MV-4-11 (cell line): ENCODE measurements at regions not wholly inside any gene's neighbourhood (a gene's known extent, or its start where the extent isn't known, plus 50 kb on each side); places are given as distances from the start of the nearest gene placed in this dataset.

Experiments
- DNase-seq: peaks from one replicate; lab custom pipeline; 2025; lab: John Stamatoyannopoulos, UW

DNA sequence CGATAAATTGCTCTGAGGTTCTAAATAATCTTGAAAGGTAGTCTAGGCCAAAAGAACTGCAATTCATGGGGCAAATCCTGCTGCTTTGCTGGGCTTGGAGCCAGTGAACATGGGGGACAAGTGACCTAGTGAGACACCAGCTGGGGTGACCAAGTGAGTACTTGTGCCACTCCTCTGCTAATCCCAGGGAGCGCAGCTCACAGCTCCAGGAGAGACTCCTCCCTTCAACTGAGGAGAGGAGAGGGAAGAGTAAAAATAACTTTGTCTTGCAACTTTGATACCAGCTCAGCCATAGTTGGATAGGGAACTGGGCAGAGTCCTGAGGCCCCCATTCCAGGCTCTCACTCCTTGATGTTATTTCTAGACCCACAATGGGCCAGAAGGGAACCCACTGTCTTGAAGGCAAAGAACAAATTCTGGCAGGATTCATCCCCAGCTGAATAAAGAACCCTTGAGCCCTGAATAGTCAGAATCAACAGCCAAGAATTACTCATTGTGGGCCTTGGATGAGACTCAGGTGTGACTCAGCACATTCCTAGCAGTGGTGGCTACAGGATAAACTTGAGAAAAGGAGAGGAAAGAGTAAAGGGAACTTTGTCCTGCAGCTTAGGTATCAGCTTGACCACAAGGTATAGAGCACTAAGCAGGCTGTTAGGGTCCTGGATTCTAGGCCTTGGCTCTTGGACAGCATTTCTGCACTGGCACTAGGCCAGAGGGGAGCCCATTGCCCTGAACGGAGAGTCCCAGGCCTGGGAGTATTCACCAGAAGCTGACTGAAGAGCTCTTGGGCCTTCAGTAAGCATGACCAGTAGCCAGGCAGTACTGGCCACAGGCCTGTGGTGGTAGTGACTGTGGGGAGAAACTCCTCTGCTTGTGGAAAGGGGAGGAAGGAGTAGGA is 288.3 kb upstream of the CDH18 start:
- DNase-seq, result no peak

- DNase-seq, result no peak
Observed at GRCh38 chr5:20266066-20266465, 278.1 kb upstream of the CDH18 start.

- no peak for DNase-seq
Observed at GRCh38 chr5:20262896-20263295, 274.9 kb upstream of the CDH18 start.

- DNase-seq, result no peak
Observed at GRCh38 chr5:20254748-20255147, 266.7 kb upstream of the CDH18 start.

- no peak for DNase-seq
Observed at GRCh38 chr5:20248118-20248517, 260.1 kb upstream of the CDH18 start.

- no peak for DNase-seq
Observed at GRCh38 chr5:20245432-20245974, 257.5 kb upstream of the CDH18 start.

DNA sequence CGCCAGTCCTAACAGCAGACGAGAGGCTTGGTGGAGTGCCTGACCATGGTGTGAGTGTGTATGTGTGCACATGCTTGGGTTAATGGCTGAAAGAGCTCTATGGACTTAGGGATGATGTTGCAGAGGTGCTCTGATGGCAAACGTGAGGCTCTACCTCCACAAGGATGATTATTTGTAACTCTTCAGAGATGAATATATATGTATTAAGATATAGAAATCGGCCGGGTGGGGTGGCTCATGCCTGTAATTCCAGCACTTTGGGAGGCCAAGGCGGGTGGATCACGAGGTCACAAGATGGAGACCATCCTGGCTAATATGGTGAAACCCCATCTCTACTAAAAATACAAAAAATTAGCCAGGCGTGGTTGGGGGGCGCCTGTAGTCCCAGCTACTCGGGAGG is 253.4 kb upstream of the CDH18 start:
- DNase-seq, result no peak

- DNase-seq, result no peak
Observed at GRCh38 chr5:20231040-20231439, 243.0 kb upstream of the CDH18 start.

GRCh38 chr5:20230010-20230409 is 242.0 kb upstream of the CDH18 start:
- DNase-seq, result no peak

DNA sequence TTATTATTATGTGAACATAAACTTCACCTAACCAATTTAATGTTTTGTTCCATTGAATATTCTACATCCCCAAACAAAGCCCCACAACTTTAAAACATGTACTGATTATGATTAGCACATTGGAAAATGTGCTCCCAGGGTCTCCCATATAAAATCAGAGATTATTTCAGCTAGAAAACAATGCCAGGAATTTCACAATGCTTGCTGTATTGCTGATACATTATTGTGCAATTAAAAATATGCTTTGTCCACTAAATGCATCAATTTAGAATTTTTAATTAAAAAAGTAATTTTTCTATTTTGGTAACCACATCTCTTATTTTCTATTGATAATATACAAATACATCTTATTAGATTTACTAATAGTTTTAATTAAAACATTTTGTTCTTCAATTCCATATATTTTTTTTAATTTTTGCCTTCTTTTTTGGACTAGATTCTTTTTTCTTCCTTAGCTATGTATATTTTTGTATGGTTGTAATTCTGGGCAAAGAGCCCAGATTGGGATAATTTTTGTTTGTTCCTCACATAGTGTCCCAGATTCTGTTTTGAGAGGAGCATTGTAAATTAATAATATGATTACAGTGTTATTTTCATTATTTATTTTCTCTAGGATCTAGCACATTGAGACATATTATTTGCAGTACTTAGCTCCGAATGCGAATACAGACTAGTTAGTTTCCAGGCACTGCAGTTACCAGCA is 241.5 kb upstream of the CDH18 start:
- DNase-seq, result no peak

DNA sequence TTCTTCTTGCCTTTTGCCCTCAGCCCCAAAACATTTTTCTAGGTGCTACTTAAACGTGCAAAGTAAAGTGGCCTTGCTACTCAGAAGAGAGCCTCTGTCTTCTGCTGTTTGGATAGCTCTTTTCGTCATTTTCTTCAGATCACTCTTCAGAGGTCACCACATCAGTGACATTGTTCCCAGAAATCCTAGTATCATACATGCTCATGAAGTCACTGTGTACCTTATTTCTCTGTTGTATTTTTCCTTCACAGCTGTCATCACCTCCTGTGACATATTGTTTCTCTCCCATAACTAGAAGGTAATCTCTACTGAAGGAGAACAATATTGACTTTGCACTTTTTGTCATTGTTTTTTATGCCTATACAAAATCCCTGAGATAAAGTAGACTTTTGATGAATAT is 237.0 kb upstream of the CDH18 start:
- no peak for DNase-seq

GRCh38 chr5:20224046-20224445 is 236.0 kb upstream of the CDH18 start:
- DNase-seq, result no peak

DNA sequence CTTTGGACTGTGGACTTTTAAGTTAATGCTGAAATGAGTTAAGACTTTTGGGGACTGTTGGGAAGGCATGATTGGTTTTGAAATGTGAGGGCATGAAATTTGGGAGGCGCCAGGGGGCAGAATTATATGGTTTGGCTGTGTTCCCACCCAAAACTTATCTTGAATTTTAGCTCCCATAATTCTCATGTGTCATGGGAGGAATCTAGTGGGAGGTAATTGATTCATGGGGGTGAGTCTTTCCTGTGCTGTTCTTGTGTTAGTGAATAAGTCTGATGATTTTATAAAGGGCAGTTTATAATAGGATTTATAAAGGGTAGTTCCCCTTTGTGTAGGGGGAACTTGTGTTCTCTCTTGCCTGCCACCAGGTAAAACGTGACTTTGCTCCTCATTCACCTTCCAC is 235.5 kb upstream of the CDH18 start:
- DNase-seq, result no peak

GRCh38 chr5:20215257-20215656 is 227.3 kb upstream of the CDH18 start:
- no peak for DNase-seq

GRCh38 chr5:20213803-20214202 is 225.8 kb upstream of the CDH18 start:
- DNase-seq, result no peak

GRCh38 chr5:20212701-20213100 is 224.7 kb upstream of the CDH18 start:
- DNase-seq, result no peak

DNA sequence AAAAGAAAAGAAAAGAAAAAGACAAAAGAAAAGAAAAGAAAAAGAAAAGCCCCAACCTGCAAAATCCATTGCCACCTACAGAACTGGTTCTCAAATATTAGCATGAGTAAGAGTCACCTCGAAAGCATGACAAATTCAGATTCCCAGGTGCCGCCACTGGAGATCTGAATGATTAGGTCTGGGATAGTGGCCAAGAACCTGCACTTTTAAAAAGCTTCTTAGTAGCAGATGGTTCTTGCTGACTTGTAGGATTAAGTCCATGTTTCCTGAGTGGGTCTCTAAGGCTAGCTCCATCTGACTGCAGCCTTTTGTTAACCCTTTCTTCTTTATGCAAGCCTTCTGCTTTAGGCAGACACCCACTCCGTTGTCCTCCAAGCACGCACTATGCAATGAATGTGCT is 178.5 kb upstream of the CDH18 start:
- no peak for DNase-seq

DNA sequence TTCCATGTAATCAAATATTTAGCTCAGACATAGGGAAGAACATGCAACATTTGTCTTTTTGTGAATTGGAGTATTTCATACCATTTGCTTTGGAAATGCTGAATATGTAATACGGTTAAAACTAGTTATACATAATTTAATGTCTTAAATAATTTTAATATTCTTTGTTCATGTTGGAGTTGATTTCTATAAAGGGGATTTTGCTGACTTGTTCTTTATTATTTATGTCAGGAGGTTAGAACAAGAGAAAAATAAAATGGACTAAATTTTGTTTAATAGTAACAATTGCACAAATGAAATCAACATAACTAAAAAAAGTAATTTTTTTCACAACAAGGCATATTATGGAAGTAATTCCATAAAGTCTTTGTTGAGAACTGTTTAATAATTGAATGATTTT is 170.0 kb upstream of the CDH18 start:
- no peak for DNase-seq

GRCh38 chr5:20157089-20157488 is 169.1 kb upstream of the CDH18 start:
- DNase-seq, result no peak

GRCh38 chr5:20145240-20145639 is 157.2 kb upstream of the CDH18 start:
- DNase-seq, result no peak

- DNase-seq, result no peak
Observed at GRCh38 chr5:20129501-20129900, 141.5 kb upstream of the CDH18 start.

- no peak for DNase-seq
Observed at GRCh38 chr5:20128343-20128742, 140.3 kb upstream of the CDH18 start.

DNA sequence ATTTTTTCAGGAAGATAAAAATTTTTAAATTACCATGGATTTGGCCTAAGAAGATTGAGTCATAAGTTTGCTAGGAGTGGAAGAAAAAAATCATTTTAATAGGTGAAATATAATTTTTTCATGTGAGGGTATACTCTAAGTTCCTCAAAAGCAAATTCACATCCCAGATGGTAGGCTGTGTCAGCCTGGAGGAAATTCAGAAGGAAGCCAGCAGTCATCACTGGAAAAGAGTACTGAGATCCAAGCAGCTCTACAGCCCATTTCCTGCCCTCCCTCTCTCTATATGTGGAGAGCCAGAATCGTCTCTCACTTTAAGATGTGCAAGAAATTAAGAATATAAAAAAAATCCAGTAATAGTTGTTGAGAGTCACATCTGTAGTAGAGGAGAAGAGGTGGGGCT is 126.5 kb upstream of the CDH18 start:
- no peak for DNase-seq
